Vagina (tissue), 2 donors: ENCODE measurements at regions not wholly inside any gene's neighbourhood (a gene's known extent, or its start where the extent isn't known, plus 50 kb on each side); places are given as distances from the start of the nearest gene placed in this dataset.

Experiments used
- POLR2A ChIP-seq, 2 donors: fragments of 450-650 bp; IDR thresholded peaks; one replicate each; pipeline ENCODE4 v1.6.1; 2017; ENCODE audit warnings: antibody characterized with exemption in 2 of 2, mild to moderate bottlenecking in 2 of 2, moderate library complexity in 2 of 2
- POLR2AphosphoS5 ChIP-seq, 2 donors: sonication (generic); formaldehyde crosslinking; IDR thresholded peaks; one replicate each; pipeline ENCODE4 v1.9.0; 2017; ENCODE audit warnings: antibody characterized with exemption in 2 of 2, mild to moderate bottlenecking in 2 of 2, low read depth in 1 of 2; ENCODE audit not compliant: insufficient read depth in 1 of 2
- TF ChIP-seq, protein P1 (sequence below), 3 experiments: fragments of 450-650 bp in 2 of 3; fragments of 200-600 bp in 1 of 3; sonication (generic) in 1 of 3; IDR thresholded peaks; one replicate each; pipeline ENCODE4 v1.5.1; 2017 to 2019; ENCODE audit warnings: antibody characterized with exemption in 3 of 3, mild to moderate bottlenecking in 2 of 3, moderate library complexity in 2 of 3

- TF ChIP-seq, protein P1, sequence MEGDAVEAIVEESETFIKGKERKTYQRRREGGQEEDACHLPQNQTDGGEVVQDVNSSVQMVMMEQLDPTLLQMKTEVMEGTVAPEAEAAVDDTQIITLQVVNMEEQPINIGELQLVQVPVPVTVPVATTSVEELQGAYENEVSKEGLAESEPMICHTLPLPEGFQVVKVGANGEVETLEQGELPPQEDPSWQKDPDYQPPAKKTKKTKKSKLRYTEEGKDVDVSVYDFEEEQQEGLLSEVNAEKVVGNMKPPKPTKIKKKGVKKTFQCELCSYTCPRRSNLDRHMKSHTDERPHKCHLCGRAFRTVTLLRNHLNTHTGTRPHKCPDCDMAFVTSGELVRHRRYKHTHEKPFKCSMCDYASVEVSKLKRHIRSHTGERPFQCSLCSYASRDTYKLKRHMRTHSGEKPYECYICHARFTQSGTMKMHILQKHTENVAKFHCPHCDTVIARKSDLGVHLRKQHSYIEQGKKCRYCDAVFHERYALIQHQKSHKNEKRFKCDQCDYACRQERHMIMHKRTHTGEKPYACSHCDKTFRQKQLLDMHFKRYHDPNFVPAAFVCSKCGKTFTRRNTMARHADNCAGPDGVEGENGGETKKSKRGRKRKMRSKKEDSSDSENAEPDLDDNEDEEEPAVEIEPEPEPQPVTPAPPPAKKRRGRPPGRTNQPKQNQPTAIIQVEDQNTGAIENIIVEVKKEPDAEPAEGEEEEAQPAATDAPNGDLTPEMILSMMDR (IDR thresholded peaks at IDR 0.05): no peak
- TF ChIP-seq POLR2AphosphoS5 (IDR thresholded peaks at IDR 0.05; ENCODE audit: insufficient read depth in 1 of 2, low read depth in 1 of 2) (no peak), POLR2A (IDR thresholded peaks at IDR 0.05) (no peak)
Measured at GRCh38 chr4:108366716-108367115, 198.0 kb upstream of the LEF1 start.
